Endothelial cell of umbilical vein (primary cell): ENCODE measurements at regions not wholly inside any gene's neighbourhood (a gene's known extent, or its start where the extent isn't known, plus 50 kb on each side); places are given as distances from the start of the nearest gene placed in this dataset.

Source experiments
- EZH2 ChIP-seq: IDR thresholded peaks from 2 replicates; pipeline ENCODE4 v1.6.1; 2012; ENCODE audit warnings: borderline replicate concordance, low read depth, mild to moderate bottlenecking, moderate library complexity, low read length, inconsistent platforms; ENCODE audit not compliant: severe bottlenecking
- JUN ChIP-seq: IDR thresholded peaks from 2 replicates; pipeline ENCODE4 v1.6.1; 2011; ENCODE audit warnings: borderline replicate concordance, low read depth; ENCODE audit not compliant: insufficient read length, insufficient read depth
- MAX ChIP-seq: IDR thresholded peaks from 2 replicates; pipeline ENCODE4 v1.6.1; 2011; ENCODE audit not compliant: insufficient read depth, insufficient read length
- MYC ChIP-seq: IDR thresholded peaks from one replicate; pipeline ENCODE4 v1.6.1; 2011; ENCODE audit warnings: mild to moderate bottlenecking, low read depth, low read length
- POLR2A ChIP-seq: IDR thresholded peaks from 2 replicates; pipeline ENCODE4 v1.6.1; 2012; ENCODE audit warnings: low read depth, mild to moderate bottlenecking, control low read depth, low read length
- POLR2AphosphoS5 ChIP-seq: IDR thresholded peaks from 2 replicates; pipeline ENCODE4 v1.6.1; 2012; ENCODE audit warnings: low read depth, mild to moderate bottlenecking, control low read depth, low read length, moderate library complexity; ENCODE audit not compliant: insufficient read depth
- TF ChIP-seq, protein P1 (sequence below), 2 donors: IDR thresholded peaks; 1 replicate in 1 of 2; 2 replicates in 1 of 2; pipeline ENCODE4 v1.5.1; 2011; ENCODE audit warnings: low read length in 2 of 2, mild to moderate bottlenecking in 2 of 2, moderate library complexity in 2 of 2, control low read depth in 1 of 2, inconsistent platforms in 1 of 2, low read depth in 1 of 2; ENCODE audit not compliant: insufficient read depth in 1 of 2; ENCODE audit errors: extremely low read depth in 1 of 2

GRCh38 chr20:47906348-47906660 is 121.0 kb upstream of the SULF2 start:
- TF ChIP-seq EZH2 (no peak), POLR2AphosphoS5 (no peak), JUN (no peak), MYC (no peak), POLR2A (no peak), MAX (no peak)
- TF ChIP-seq, protein P1, sequence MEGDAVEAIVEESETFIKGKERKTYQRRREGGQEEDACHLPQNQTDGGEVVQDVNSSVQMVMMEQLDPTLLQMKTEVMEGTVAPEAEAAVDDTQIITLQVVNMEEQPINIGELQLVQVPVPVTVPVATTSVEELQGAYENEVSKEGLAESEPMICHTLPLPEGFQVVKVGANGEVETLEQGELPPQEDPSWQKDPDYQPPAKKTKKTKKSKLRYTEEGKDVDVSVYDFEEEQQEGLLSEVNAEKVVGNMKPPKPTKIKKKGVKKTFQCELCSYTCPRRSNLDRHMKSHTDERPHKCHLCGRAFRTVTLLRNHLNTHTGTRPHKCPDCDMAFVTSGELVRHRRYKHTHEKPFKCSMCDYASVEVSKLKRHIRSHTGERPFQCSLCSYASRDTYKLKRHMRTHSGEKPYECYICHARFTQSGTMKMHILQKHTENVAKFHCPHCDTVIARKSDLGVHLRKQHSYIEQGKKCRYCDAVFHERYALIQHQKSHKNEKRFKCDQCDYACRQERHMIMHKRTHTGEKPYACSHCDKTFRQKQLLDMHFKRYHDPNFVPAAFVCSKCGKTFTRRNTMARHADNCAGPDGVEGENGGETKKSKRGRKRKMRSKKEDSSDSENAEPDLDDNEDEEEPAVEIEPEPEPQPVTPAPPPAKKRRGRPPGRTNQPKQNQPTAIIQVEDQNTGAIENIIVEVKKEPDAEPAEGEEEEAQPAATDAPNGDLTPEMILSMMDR (IDR thresholded peaks at IDR 0.05; ENCODE audit: extremely low read depth in 1 of 2, insufficient read depth in 1 of 2, low read depth in 1 of 2, low read length in 2 of 2), result no peak
